GM18858 (cell line): ENCODE measurements at regions not wholly inside any gene's neighbourhood (a gene's known extent, or its start where the extent isn't known, plus 50 kb on each side); places are given as distances from the start of the nearest gene placed in this dataset.
"Not testable (repeated sequence)": the region's sequence is repeated elsewhere in the genome, so short reads cannot be mapped to it uniquely, and the experiment has no call there.

ENCODE experiments used
- ATAC-seq: cut with Tn5 transposase; IDR thresholded peaks from one replicate; pipeline ENCODE4 v1.9.1; 2021; ENCODE audit not compliant: unreplicated experiment

DNA sequence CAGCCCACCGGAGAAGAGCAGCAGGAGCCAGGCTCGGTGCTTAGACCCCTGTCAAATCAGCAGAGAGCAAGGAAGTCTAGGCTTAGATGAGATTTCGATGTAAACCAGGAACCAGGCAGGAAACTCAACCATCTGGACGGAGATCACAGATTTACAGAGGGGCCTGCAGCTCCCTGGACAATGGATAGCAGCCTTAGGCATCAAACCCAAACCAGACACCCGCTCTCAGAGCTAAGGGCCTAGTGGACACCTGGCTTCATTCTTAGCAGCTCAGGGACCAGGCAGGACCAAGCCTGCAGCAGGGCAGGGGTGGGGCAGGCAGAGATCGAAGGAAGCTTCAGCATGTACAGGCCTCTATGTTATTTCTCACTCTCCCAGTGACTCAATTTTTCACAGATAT is 127.8 kb upstream of the FMN2 start:
- no peak for ATAC-seq

DNA sequence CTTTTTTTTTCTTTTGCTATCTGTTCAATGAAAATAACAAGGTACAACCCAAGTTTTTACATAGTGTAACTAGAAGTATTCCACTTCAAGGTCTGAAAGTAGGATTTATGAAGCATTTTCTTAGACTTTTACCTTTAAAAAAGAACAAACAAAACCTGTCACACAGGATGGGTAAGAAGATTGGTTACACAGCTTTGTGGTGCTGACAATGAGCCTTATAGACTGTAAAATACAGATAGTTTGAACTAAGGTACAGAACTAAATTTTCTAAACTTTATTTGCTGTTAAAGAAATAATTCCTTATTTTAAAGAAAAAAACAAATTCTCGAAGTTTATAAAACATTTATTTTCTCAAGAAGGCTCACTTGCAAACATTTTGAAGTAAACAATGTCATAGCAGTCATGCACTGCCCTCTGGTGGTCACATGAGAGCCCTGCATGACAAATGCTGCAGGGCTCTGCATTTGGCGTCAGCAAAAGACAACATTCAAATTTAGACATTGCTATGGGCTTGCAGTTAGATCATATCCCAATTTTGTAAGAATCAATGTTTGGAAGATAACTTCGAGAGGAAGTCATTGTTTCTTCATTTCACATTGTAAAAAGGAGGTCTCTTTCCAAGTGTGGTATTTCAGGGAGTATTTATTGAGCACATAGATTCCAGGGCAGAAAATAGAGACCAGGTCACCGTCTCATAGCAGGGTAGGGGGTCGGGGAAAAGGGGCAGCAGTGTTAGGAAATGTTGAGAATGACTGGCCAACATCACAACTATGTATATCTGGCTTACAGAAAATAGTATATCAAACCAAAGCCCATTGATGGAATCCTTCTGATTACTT is 115.3 kb upstream of the FMN2 start:
- ATAC-seq = peak; percentile 90

DNA sequence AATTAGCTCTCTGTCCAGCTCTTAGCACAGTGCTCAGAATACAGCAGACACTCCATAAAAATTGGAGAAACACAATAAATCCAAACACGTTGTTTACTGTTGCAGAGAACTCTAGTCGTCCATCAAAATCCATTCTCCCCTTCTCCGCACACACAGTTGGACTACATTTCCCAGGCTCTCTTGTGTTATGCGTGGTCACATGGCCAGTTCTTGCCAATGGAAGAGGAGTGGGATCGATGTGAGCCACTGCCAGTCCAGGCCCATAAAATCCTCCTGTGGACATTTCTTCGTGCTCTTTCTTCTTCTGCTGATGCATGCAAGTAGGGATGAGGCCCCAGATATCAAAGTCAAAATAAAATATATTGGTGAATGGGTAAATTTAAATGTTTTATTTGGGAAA is 114.3 kb upstream of the FMN2 start:
- no peak for ATAC-seq

DNA sequence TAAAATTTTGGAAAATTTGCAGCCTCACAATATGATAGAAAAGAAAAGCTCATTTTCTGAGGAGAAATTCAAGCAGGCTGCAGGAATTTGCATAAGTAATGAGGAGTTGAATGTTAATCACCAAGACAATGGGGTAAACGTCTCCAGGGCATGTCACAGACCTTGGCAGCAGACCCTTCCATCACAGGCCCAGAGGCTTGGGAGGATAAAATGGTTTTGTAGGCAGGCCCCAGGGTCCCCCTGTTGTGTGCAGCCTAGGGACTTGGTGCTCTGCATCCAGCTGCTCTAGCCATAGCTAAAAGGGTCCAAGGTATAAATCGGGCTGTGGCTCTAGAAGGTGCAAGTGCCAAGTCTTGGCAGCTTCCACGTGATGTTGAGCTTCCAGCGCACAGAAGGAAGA is 112.2 kb upstream of the FMN2 start:
- ATAC-seq = no peak

DNA sequence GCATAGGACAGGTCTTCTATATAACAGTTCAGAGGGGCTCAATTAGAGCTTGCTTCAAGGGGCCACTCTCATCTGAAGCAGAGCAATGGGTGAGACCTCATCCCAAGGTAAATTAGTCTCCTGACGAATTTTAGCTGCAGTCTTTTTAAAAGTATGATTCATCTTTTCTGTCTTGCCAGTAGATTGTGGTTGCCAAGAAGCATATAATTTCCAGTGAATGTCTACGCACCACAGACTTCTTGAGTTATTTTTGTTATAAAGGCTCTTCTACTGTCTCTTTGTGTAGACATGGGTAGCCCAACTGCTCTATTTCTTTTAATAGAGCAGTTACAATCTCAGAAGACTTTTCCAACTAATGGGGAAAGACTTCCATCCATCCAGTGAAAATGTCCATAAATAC is 108.9 kb upstream of the FMN2 start:
- no peak for ATAC-seq

DNA sequence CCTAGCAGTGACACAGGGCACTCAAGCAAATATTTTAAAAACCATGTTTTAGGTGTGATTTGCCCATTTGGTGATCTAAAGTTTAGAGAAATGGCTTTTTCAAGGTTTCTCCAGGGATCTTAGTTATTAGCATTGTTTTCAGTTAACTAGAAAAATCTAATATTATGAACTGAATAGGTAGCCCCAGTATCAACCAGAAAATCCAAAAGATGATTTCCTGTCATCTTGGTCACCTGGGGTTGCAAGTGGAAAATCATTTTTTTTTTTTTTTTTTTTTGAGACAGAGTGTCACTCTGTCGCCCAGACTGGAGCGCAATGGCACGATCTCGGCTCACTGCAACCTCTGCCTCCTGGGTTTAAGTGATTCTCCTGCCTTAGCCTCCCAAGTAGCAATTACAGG is 106.6 kb upstream of the FMN2 start:
- no peak for ATAC-seq

DNA sequence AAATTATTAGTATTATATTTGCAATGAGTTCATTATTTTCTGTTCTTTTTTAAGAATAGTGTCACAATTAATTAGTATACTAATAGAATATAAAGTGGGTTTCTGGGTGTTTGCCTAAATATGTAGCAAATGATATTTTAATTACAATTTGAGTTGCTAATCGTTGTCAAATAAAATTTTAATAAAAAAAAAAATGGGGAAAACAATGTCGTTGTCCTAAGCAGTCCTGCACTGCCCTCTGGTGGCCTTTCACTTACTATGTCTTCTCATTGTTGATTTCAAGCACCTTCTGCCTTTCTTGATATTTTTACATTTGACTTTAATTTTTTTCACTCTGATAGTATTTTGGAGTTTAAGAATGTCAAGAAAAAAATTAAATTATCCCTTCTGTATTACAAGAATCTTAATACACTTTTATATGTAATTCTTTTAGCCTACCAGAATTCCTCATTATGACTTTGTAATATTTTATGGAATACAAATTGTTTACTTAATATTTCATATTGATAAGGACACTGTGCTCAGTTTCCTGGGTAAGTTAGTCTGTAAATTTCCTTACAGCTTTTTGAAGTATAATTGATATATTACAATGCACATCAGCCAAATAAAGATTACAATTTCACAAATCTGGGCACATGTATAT is 104.5 kb upstream of the FMN2 start:
- ATAC-seq = no peak

DNA sequence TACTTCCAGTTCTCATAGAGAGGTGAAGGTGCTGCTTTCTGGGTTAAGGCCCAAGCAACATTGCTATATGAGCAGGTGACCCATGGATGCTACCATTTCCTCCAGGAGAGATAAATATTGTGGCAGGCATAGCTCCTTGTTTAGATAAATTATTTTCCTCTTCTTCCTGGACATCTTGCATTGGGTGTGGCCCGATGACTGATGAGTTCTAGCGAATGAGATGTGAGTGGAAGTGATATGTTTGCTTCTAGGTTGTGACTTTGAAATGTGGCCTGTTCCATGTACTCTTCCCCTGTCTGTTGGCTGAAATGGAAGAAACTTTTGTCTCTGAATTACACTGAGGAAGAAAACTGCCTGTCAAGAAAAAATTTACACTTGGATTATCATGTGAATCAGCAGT is 101.7 kb upstream of the FMN2 start:
- no peak for ATAC-seq

DNA sequence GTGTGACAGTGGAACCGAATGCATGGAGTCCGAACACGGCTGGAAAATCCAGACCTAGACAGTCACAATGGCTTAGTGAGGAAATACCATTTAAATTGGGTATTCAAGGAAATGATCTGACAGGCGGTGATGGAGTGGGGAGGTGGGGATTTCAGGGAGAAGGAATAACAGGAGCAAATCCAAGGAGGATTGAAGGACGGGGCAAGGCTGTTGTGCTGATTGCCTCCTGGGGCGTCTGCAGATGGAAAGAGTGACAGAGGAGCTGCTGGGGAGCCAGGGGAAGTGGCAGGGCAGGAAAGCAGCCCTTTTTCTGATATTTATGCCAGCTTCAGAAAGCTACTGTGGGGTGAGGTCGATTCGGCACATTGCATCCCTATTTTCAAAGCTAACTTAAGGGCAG is 99.1 kb upstream of the FMN2 start:
- ATAC-seq = not testable (repeated sequence)

DNA sequence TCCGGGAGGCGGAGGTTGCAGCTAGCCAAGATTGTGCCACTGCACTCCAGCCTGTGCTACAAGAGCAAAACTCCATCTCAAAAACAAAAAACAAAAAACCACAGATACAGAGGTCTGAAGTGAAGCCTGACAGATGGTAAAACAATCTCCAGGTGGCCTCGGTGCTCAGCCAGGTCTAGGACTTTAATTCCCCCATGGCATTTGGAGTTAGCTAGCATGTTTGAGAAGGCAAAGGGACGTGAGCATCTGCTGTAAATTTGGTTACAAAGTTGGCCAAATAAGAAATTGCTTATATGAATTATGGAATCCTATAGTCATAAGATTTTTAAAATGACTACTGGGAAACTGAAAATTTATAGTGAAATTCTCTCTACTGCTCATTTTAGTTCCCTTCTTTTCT is 98.3 kb upstream of the FMN2 start:
- no peak for ATAC-seq

DNA sequence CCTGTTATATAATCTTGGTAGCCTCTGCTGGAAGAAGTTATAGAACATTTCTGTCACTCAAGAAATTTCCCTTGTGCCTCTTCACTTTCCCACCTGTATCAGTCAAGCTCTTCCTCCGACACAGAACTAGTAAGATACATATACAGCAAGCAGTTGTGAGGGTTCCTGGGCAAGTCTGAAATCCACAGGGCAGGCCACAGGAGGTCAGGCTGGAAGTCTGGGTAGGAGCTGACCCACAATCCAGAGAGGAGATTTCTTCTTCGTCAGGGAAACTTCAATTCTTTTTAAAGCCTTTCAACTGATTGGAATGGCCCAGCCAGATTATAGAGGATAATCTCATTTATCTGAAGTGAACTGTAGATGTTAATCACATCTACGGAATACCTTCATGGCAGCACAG is 96.4 kb upstream of the FMN2 start:
- ATAC-seq = no peak

DNA sequence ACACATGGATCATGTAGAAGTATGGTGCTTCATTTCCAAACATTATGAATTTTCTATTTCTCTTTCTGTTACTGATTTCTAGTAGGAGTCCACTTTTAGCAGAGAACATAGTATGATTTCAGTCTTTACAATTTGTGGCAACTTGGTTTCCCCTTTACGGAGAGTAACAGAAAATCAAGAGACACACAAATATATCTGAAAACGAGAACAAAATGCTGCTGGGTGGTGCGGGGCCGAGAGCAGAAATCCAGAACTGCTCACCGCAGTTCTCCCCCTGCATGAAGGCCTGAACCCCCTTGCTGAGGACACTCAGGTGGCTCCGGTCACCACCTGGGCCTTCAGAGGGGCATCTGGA is 94.5 kb upstream of the FMN2 start:
- no peak for ATAC-seq

DNA sequence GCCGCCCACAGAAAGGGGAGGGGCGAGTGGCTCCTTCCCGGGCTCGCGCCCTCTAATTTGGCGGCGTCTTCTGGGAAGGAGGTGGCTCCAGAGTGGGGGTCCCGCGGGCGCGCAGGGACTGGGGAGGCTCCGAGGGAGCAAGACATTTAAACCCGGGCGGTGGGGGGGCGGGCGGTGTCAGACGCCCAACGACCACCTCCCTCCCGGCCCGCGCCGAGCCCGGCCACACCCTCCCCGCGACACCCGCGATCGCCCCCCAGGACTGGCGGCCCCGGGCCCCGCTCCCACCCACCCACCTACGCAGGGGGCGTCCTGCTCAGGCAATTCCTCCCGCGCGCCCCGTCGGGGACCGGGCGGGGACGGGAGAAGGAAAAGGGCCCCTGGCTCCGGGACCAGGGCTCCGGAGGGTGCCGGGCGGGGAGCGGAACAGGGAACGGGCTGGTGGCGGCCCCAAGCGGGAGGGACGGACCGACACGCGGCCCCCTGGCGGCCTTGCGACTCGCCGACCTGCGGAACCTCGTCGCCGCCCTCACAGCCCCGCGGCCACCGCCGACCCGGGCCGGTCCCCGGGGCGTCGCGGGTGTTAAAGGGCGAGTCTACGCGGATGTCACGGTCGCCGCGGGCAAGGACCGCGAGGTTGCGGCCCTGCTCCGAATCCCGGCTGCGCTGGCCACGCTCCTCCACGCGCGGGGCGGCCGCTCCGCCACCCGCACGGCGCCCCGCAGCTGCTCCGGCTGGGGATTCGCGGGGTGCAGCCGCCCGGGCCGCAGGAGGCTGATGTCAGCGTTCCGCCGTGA is 94.0 kb upstream of the FMN2 start:
- ATAC-seq = no peak

DNA sequence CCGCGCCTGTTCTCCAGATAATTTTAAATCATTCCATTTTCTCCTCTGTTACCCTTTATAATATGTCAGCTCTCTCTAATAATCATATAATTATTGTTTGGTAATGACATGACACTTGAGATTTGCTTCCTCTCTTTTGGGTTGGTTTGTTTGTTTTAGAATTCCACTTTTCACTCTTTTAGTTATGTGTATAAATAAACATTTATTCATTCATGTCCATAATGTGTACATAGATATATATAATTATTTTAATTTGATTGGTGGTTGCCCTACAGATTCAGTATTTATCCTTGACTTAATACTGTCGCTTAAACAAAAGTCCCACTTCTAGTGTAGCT is 93.4 kb upstream of the FMN2 start:
- ATAC-seq = no peak

DNA sequence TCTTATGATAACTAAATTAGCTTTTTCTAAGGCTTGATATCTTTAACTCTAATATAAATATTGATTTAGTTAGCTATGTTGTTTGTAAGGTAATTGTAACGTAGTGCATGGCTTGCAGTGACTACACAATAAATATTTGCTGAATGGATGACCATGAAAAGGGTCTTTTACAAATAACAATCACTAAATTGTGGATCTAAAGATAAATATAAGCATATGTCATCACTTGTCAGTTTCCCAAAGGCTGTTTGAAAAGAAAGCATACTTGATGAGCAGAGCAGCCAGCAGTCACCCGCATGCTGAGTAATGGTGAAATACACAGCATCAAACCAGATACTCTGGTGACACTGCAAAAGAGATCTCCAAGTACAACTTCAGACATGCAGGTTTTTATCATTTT is 92.5 kb upstream of the FMN2 start:
- no peak for ATAC-seq

DNA sequence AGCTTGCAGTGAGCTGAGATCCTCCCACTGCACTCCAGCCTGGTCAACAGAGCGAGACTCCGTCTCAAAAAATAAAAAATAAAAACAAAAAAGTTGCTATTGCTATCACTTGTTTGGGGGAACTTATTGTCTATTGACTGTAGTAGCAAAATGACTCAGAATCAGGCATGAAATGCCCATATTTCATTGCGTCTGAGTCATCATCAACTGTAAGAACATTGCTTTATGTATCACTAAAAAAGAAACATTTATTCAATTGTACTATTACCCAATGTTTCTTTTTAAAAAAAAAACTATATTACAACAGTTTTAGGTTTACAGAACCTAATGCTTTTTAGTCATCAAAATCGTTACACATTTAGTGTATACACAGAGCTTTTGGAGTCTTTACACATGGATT is 91.0 kb upstream of the FMN2 start:
- no peak for ATAC-seq

DNA sequence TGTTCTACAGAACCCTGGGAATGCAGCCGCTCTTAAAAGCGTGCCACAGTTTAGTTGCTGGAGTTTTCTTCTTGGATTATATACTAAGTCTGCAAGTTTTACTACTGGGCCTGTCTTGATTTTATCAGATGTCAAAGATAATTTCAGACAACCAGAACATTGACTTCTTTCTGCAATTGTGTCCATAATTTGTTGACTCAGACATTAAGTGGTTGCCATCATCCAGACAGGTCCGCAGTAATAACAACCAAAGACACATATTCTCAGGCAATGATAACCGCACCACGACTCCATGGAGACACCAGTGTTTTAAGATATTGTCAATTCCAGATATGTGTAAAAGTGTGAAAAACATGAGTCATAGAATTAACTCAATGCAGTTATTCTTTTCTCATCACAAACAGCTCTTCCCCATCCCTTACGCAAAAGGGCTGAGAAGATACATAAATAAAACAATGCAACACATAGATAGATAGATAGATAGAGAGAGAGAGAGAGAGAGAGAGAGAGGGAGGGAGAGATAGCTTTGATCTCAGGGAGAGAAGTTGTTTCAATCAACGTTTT is 90.4 kb upstream of the FMN2 start:
- no peak for ATAC-seq

DNA sequence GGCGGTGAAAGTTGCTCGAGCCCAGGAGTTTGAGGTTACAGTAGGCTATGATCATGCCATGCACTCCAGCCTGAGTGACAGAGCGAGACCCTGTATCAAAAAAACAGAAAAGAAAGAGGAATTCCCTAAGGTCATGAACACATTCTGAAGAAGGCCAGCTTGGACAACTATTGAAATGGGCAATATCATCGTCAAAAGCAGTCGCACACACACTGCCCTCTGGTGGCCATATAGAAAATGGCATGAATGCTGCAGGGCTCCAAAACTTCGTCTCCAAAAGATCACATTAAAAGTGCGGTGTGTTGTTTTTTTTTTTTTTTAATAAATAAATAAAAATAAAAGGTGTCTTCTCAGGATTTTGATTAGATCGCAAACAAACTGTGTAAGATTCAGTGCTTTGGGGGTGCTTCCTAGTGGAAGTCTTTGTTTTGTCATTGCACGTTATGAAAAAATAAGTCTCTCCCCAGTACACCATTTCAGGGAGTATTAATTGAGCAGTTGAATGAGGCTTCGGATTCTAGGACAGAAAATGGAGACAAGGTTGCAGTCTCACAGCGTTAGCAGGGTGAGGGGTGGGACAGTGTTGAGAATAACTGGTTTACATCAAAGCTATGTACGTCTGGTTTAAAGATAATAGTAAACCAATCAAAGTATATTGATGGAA is 87.5 kb upstream of the FMN2 start:
- ATAC-seq = no peak

DNA sequence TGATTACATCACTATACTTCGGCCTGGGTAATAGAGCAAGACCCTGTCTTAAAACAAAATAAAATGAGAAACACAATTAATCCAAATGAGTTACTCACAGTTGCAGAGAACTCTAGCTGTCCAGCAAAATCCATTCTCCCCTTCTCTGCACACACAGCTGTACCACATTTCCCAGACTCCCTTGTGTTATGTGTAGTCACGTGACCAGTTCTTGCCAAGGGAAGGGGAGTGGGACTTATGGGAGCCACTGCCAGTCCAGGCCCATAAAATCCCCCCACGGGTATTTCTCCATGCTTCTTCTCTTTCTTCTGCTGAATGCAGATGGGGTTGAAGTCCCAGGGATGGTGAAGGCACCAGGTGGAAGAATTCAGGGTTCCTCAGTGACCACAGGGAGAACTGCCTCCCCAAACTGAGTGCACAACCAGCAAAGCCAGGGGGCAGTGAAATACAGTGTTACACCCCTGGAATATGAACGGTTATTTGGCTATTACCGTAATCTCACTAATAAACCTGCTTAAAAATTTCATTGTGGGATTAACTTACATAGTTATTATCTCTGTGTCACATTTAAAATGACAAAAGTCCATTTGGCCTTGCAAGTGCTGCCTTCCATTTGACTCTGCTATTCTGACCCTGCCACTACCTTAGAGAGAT is 85.6 kb upstream of the FMN2 start:
- no peak for ATAC-seq

DNA sequence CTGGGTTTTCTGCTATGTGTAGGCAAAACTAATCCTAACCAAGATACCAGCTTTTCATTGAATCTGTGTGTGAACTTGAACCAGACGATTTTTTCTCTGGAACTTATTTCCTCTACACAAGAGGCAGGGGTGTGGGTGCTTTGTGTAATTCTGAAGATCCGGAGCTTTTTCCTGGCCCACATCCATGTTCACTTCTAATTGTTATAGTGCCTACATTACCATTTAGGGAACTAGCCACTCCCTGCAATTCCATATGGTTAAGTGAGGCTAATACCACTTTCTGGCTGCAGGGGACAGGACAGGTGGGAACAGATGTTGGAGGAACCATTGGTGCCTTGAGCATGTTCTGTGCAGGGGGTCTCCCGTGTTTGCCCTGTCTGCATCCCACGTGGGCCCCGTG is 83.4 kb upstream of the FMN2 start:
- ATAC-seq = no peak

DNA sequence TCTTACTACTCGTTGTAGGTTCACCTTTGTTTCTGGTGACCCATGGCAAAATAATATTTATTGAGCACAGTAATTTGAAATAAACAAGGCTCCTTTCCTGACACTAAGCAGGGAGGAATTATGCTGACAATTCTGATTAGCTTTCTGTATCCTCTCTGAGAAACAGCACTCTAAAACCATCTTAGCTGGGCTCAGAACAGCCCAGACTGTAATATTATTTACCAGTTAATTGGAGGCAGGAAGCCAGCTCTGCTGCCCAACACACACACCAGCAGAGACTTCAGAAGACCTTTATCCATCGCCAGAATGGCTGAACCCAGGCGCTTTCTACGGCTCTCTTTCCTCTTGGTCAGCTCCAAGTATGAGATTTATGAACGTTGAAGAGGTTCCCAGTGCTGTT is 77.6 kb upstream of the FMN2 start:
- no peak for ATAC-seq
